GM13976 (cell line): ENCODE measurements at regions not wholly inside any gene's neighbourhood (a gene's known extent, or its start where the extent isn't known, plus 50 kb on each side); places are given as distances from the start of the nearest gene placed in this dataset.

Experiments
- DNase-seq: peaks from one replicate; pipeline ENCODE4 v3.0.0; 2012; ENCODE audit warnings: low spot score
- CTCF ChIP-seq: IDR thresholded peaks from 2 replicates; pipeline ENCODE4 v1.5.1; 2012; ENCODE audit warnings: borderline replicate concordance, mild to moderate bottlenecking; ENCODE audit not compliant: insufficient read depth; ENCODE audit errors: extremely low read depth, missing control alignments, control extremely low read depth
- in situ Hi-C: fragments of 300-500 bp; cut with MboI; formaldehyde crosslinking; loops from one replicate; pipeline ENCODE4 v1.12.0; 2022; ENCODE audit warnings: low sequenced_read_pairs, mixed read lengths, inconsistent platforms; ENCODE audit not compliant: unreplicated experiment

- no peak for TF ChIP-seq CTCF
- no peak for DNase-seq
- in situ Hi-C loops, result no loop called here
Measured at GRCh38 chr12:89176676-89177075, 175.6 kb downstream of the DUSP6 start.

- in situ Hi-C loops, result no loop called here
- DNase-seq, result no peak
- TF ChIP-seq CTCF, result no peak
Measured at GRCh38 chr12:89173678-89174077, 178.6 kb downstream of the DUSP6 start.

- DNase-seq, result no peak
- no peak for TF ChIP-seq CTCF
- in situ Hi-C loops, result no loop called here
Measured at GRCh38 chr12:89173096-89173495, 179.2 kb downstream of the DUSP6 start.

- in situ Hi-C loops, result no loop called here
- TF ChIP-seq CTCF, result no peak
- DNase-seq, result no peak
Measured at GRCh38 chr12:89172224-89172623, 180.1 kb downstream of the DUSP6 start.

- DNase-seq, result no peak
- in situ Hi-C loops, result no loop called here
- TF ChIP-seq CTCF, result no peak
Measured at GRCh38 chr12:89169321-89169720, 183.0 kb downstream of the DUSP6 start.

- no peak for TF ChIP-seq CTCF
- no peak for DNase-seq
- in situ Hi-C loops, result no loop called here
Measured at GRCh38 chr12:89167986-89168385, 184.3 kb downstream of the DUSP6 start.

- in situ Hi-C loops, result no loop called here
- peak; percentile 31 for DNase-seq
- no peak for TF ChIP-seq CTCF
Measured at GRCh38 chr12:89166525-89166934, 185.8 kb downstream of the DUSP6 start.
